ENCODE measurements at regions not wholly inside any gene's neighbourhood (a gene's known extent, or its start where the extent isn't known, plus 50 kb on each side); places are given as distances from the start of the nearest gene placed in this dataset.

DNA sequence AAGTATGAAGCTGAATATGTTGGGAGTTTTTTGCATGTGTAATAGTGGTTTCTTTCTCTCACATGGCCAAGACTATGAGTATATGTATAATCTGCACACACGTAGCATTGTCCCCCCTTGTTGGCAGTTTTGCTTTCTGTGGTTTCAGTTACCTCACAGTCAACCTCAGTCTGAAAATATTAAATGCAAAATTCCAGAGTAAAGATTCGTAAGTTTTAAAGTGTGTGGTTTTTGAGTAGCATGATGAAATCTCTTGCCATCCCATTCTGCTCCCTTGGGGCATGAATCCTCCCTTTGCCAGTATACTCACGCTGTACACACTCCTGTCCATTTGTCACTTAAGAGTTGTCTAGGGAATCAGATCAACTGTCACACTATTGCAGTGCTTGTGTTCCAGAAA is 742.0 kb upstream of the CCDC54 start:
- Histone ChIP-seq H3K9ac (ENCODE audit: low read depth in 1 of 2, low read length in 2 of 2) (no peak overlapping the region), H3K9me3 (ENCODE audit: control insufficient read depth in 4 of 4, low read length in 3 of 4) (no peaks in the 10 kb centered on the region), H3K27me3 (ENCODE audit: control insufficient read depth in 4 of 4, insufficient read depth in 4 of 4, low read length in 3 of 4) (no peaks in the 10 kb centered on the region), H3K36me3 (ENCODE audit: control insufficient read depth in 4 of 4, insufficient read depth in 3 of 4, low read depth in 1 of 4, low read length in 3 of 4) (no peaks in the 10 kb centered on the region), H3K4me1 (ENCODE audit: control insufficient read depth in 4 of 4, insufficient read depth in 4 of 4, low read length in 3 of 4) (no peaks in the 10 kb centered on the region), H3K4me3 (ENCODE audit: low read depth in 1 of 3, low read length in 3 of 3) (no peak overlapping the region), H3K27ac (ENCODE audit: low read depth in 1 of 2, low read length in 2 of 2) (no peak overlapping the region)
- DNase-seq (ENCODE audit: low spot score): no peak
- 81% methylated on average over 3 of the region's 3 CpGs for WGBS
- TF ChIP-seq FOXA2 (IDR thresholded peaks at IDR 0.05): no peak
- TF ChIP-seq, protein P1, sequence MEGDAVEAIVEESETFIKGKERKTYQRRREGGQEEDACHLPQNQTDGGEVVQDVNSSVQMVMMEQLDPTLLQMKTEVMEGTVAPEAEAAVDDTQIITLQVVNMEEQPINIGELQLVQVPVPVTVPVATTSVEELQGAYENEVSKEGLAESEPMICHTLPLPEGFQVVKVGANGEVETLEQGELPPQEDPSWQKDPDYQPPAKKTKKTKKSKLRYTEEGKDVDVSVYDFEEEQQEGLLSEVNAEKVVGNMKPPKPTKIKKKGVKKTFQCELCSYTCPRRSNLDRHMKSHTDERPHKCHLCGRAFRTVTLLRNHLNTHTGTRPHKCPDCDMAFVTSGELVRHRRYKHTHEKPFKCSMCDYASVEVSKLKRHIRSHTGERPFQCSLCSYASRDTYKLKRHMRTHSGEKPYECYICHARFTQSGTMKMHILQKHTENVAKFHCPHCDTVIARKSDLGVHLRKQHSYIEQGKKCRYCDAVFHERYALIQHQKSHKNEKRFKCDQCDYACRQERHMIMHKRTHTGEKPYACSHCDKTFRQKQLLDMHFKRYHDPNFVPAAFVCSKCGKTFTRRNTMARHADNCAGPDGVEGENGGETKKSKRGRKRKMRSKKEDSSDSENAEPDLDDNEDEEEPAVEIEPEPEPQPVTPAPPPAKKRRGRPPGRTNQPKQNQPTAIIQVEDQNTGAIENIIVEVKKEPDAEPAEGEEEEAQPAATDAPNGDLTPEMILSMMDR (IDR thresholded peaks at IDR 0.05; ENCODE audit: low read depth, low read length, missing input control): no peak
- TF ChIP-seq, protein P2, sequence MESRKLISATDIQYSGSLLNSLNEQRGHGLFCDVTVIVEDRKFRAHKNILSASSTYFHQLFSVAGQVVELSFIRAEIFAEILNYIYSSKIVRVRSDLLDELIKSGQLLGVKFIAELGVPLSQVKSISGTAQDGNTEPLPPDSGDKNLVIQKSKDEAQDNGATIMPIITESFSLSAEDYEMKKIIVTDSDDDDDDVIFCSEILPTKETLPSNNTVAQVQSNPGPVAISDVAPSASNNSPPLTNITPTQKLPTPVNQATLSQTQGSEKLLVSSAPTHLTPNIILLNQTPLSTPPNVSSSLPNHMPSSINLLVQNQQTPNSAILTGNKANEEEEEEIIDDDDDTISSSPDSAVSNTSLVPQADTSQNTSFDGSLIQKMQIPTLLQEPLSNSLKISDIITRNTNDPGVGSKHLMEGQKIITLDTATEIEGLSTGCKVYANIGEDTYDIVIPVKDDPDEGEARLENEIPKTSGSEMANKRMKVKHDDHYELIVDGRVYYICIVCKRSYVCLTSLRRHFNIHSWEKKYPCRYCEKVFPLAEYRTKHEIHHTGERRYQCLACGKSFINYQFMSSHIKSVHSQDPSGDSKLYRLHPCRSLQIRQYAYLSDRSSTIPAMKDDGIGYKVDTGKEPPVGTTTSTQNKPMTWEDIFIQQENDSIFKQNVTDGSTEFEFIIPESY (IDR thresholded peaks at IDR 0.05): no peak
- TF ChIP-seq GABPA (IDR thresholded peaks at IDR 0.05 in 1 of 2, conservative IDR thresholded peaks at IDR 0.05 in 1 of 2): no peak
- no peak for TF ChIP-seq YY1 (IDR thresholded peaks at IDR 0.05)
- no peak for TF ChIP-seq JUND (IDR thresholded peaks at IDR 0.05)
- no peak for TF ChIP-seq FOXA1 (IDR thresholded peaks at IDR 0.05)
- no peak for TF ChIP-seq SP1 (IDR thresholded peaks at IDR 0.05)
- TF ChIP-seq, protein P3, sequence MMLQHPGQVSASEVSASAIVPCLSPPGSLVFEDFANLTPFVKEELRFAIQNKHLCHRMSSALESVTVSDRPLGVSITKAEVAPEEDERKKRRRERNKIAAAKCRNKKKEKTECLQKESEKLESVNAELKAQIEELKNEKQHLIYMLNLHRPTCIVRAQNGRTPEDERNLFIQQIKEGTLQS (IDR thresholded peaks at IDR 0.05): no peak
- no peak for TF ChIP-seq TAF1 (conservative IDR thresholded peaks at IDR 0.05)
- TF ChIP-seq EGR1 (IDR thresholded peaks at IDR 0.05; ENCODE audit: low read depth in 2 of 2): no peak
- no peak for TF ChIP-seq NR2F2 (IDR thresholded peaks at IDR 0.05)
- TF ChIP-seq HNF4G (IDR thresholded peaks at IDR 0.05): no peak
- no peak for TF ChIP-seq RAD21 (IDR thresholded peaks at IDR 0.05)
- TF ChIP-seq, protein P4, sequence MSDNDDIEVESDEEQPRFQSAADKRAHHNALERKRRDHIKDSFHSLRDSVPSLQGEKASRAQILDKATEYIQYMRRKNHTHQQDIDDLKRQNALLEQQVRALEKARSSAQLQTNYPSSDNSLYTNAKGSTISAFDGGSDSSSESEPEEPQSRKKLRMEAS (IDR thresholded peaks at IDR 0.05): no peak
- no peak for TF ChIP-seq RXRA (IDR thresholded peaks at IDR 0.05)
- no peak for TF ChIP-seq HNF4A (conservative IDR thresholded peaks at IDR 0.05)
- TF ChIP-seq, protein P5, sequence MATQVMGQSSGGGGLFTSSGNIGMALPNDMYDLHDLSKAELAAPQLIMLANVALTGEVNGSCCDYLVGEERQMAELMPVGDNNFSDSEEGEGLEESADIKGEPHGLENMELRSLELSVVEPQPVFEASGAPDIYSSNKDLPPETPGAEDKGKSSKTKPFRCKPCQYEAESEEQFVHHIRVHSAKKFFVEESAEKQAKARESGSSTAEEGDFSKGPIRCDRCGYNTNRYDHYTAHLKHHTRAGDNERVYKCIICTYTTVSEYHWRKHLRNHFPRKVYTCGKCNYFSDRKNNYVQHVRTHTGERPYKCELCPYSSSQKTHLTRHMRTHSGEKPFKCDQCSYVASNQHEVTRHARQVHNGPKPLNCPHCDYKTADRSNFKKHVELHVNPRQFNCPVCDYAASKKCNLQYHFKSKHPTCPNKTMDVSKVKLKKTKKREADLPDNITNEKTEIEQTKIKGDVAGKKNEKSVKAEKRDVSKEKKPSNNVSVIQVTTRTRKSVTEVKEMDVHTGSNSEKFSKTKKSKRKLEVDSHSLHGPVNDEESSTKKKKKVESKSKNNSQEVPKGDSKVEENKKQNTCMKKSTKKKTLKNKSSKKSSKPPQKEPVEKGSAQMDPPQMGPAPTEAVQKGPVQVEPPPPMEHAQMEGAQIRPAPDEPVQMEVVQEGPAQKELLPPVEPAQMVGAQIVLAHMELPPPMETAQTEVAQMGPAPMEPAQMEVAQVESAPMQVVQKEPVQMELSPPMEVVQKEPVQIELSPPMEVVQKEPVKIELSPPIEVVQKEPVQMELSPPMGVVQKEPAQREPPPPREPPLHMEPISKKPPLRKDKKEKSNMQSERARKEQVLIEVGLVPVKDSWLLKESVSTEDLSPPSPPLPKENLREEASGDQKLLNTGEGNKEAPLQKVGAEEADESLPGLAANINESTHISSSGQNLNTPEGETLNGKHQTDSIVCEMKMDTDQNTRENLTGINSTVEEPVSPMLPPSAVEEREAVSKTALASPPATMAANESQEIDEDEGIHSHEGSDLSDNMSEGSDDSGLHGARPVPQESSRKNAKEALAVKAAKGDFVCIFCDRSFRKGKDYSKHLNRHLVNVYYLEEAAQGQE (IDR thresholded peaks at IDR 0.05): no peak

All from liver (tissue), 8 donors.